ENCODE measurements at regions not wholly inside any gene's neighbourhood (a gene's known extent, or its start where the extent isn't known, plus 50 kb on each side); places are given as distances from the start of the nearest gene placed in this dataset.
"Not testable (repeated sequence)": the region's sequence is repeated elsewhere in the genome, so short reads cannot be mapped to it uniquely, and the experiment has no call there.

GRCh38 chr15:69876064-69876940, 221.4 kb downstream of the TLE3 start:
- no peak for FAIRE-seq

GRCh38 chr15:69879963-69880362, 217.8 kb downstream of the TLE3 start:
- H3K27ac ChIP-seq (ENCODE audit: control insufficient read depth, insufficient read depth, low read length); H3K36me3 ChIP-seq (ENCODE audit: control insufficient read depth in 2 of 2, extremely low read depth in 1 of 2, insufficient read depth in 2 of 2, low read length in 2 of 2); H3K4me2 ChIP-seq (ENCODE audit: control insufficient read depth, extremely low read depth, insufficient read depth, low read depth, low read length); DNase-seq (ENCODE audit: low read depth, low spot score); dilution Hi-C loops (cut with MboI; ENCODE audit: extremely low pct_ligation_motif_present, low sequenced_read_pairs); H3K27me3 ChIP-seq (ENCODE audit: control insufficient read depth, extremely low read depth, insufficient read depth, low read length); H2AFZ ChIP-seq (ENCODE audit: control insufficient read depth, low read length); H3K4me1 ChIP-seq (ENCODE audit: control insufficient read depth, extremely low read depth, insufficient read depth, low read length); FAIRE-seq; H3K9me3 ChIP-seq (ENCODE audit: control insufficient read depth, low read depth, low read length); H3K4me3 ChIP-seq (ENCODE audit: control insufficient read depth in 2 of 3, extremely low read depth in 1 of 3, insufficient read depth in 2 of 3, low read depth in 1 of 3, low read length in 3 of 3); H4K20me1 ChIP-seq (ENCODE audit: control insufficient read depth, extremely low read depth, insufficient read depth, low read length); H3K9me1 ChIP-seq (ENCODE audit: control insufficient read depth, extremely low read depth, insufficient read depth, low read length); H3K79me2 ChIP-seq (ENCODE audit: control insufficient read depth, insufficient read depth, low read length); H3K9ac ChIP-seq (ENCODE audit: control insufficient read depth, extremely low read depth, insufficient read depth, low read length): not testable (repeated sequence)

More at GRCh38 chr15:69876064-69876940, 221.4 kb downstream of the TLE3 start:
- H3K4me2 ChIP-seq (ENCODE audit: control insufficient read depth, extremely low read depth, insufficient read depth, low read depth, low read length), result no peak overlapping the region
- H3K36me3 ChIP-seq (ENCODE audit: control insufficient read depth in 2 of 2, extremely low read depth in 1 of 2, insufficient read depth in 2 of 2, low read length in 2 of 2), result no peaks in the 10 kb centered on the region
- no peaks in the 10 kb centered on the region for H3K79me2 ChIP-seq (ENCODE audit: control insufficient read depth, insufficient read depth, low read length)
- no peak overlapping the region for H3K27ac ChIP-seq (ENCODE audit: control insufficient read depth, insufficient read depth, low read length)
- H3K27me3 ChIP-seq (ENCODE audit: control insufficient read depth, extremely low read depth, insufficient read depth, low read length), result peaks cover 13% of the 10 kb centered on the region
- no peak for TF ChIP-seq EZH2 (IDR thresholded peaks at IDR 0.05; ENCODE audit: low read length)
- TF ChIP-seq CTCF (optimal IDR thresholded peaks at IDR 0.05 in 1 of 3, IDR thresholded peaks at IDR 0.05 in 1 of 3, conservative IDR thresholded peaks at IDR 0.05 in 1 of 3; ENCODE audit: extremely low read depth in 1 of 3, insufficient read depth in 2 of 3, low read length in 3 of 3), result no peak
- no peak overlapping the region for H3K4me3 ChIP-seq (ENCODE audit: control insufficient read depth in 2 of 3, extremely low read depth in 1 of 3, insufficient read depth in 2 of 3, low read depth in 1 of 3, low read length in 3 of 3)
- DNase-seq (ENCODE audit: low read depth, low spot score), result no peak
- no peaks in the 10 kb centered on the region for H3K4me1 ChIP-seq (ENCODE audit: control insufficient read depth, extremely low read depth, insufficient read depth, low read length)
- H2AFZ ChIP-seq (ENCODE audit: control insufficient read depth, low read length), result no peak overlapping the region
- H3K9me1 ChIP-seq (ENCODE audit: control insufficient read depth, extremely low read depth, insufficient read depth, low read length), result no peaks in the 10 kb centered on the region
- no peaks in the 10 kb centered on the region for H4K20me1 ChIP-seq (ENCODE audit: control insufficient read depth, extremely low read depth, insufficient read depth, low read length)
- H3K9me3 ChIP-seq (ENCODE audit: control insufficient read depth, low read depth, low read length), result no peaks in the 10 kb centered on the region
- dilution Hi-C loops (cut with MboI; ENCODE audit: extremely low pct_ligation_motif_present, low sequenced_read_pairs), result no loop called here
- H3K9ac ChIP-seq (ENCODE audit: control insufficient read depth, extremely low read depth, insufficient read depth, low read length), result no peak overlapping the region

Data from keratinocyte (primary cell).